K562 (cell line): ENCODE measurements at regions not wholly inside any gene's neighbourhood (a gene's known extent, or its start where the extent isn't known, plus 50 kb on each side); places are given as distances from the start of the nearest gene placed in this dataset.
A peak's percentile ranks its signal among the peaks of the same experiment; 100 is the strongest.

ENCODE experiments used
- ATAC-seq: fragments of 200-7000 bp; cut with Tn5 transposase; 3 replicates; pipeline ENCODE4 v1.9.1; 2020; ENCODE audit warnings: moderate library complexity
- BruUV-seq: library from RNA; stranded (reverse); fragments of 400-500 nt; replicated peaks from 2 replicates; lab custom pipeline; 2021; lab: Mats Ljungman, UMichigan
- CTCF ChIA-PET: fragments of 300-600 bp; formaldehyde crosslinking; extraction: SDS; loops from one replicate; lab custom pipeline; 2021; ENCODE audit warnings: low intra/inter-chr PET ratio; lab: Yijun Ruan, JAX
- POLR2A ChIA-PET: fragments of 300-600, 350-650 bp; sonication (Branson Sonifier 250); formaldehyde crosslinking; extraction: SDS; loops from one replicate; lab custom pipeline; 2021; ENCODE audit warnings: antibody characterized with exemption, inconsistent platforms; lab: Yijun Ruan, JAX
- DNase-seq, 4 experiments: peaks; one replicate each; pipeline versions ENCODE4 v3.0.0 to v3.0.0-alpha.2; 2011 to 2018; ENCODE audit warnings: low spot score in 3 of 4, mixed read lengths in 3 of 4; ENCODE audit errors: extremely low read depth in 1 of 4
- FAIRE-seq: peaks from 2 replicates; lab custom pipeline; 2011; peaks lifted over from hg19 to GRCh38; lab: Jason Lieb, UNC
- H2AFZ ChIP-seq: 2 replicates; pipeline ENCODE4 v1.6.0; 2011; ENCODE audit warnings: low read depth, low read length, control low read depth, inconsistent platforms
- H3K27ac ChIP-seq: fragments of 200-600 bp; 3 replicates; pipeline ENCODE4 v1.8.0; 2011; ENCODE audit warnings: low read depth, mild to moderate bottlenecking, control low read depth, inconsistent platforms, low read length, moderate library complexity, mixed read lengths; ENCODE audit errors: extremely low read depth
- H3K27me3 ChIP-seq, 2 experiments: fragments of 300-600 bp in 1 of 2; 2 replicates in 1 of 2; 3 replicates in 1 of 2; pipeline versions ENCODE4 v1.6.0 to v1.8.0; 2011; ENCODE audit warnings: inconsistent platforms in 2 of 2, low read length in 2 of 2, mild to moderate bottlenecking in 1 of 2, mixed read lengths in 1 of 2, moderate library complexity in 1 of 2; ENCODE audit not compliant: control insufficient read depth in 2 of 2, insufficient read depth in 2 of 2
- H3K36me3 ChIP-seq: fragments of 300-600 bp; 3 replicates; pipeline ENCODE4 v1.8.0; 2011; ENCODE audit warnings: mild to moderate bottlenecking, low read length, inconsistent platforms; ENCODE audit not compliant: control insufficient read depth, insufficient read depth
- H3K4me1 ChIP-seq, 2 experiments: fragments of 200-600 bp in 1 of 2; replicated peaks in 1 of 2; 2 replicates in 1 of 2; 3 replicates in 1 of 2; pipeline versions ENCODE4 v1.5.1 to v1.8.0; 2011; ENCODE audit warnings: inconsistent platforms in 2 of 2, low read length in 2 of 2, mild to moderate bottlenecking in 1 of 2, mixed read lengths in 1 of 2, moderate library complexity in 1 of 2; ENCODE audit not compliant: control insufficient read depth in 2 of 2, insufficient read depth in 2 of 2
- H3K4me2 ChIP-seq: 2 replicates; pipeline ENCODE4 v1.6.1; 2011; ENCODE audit warnings: low read length, control low read depth, inconsistent platforms, mixed read lengths; ENCODE audit not compliant: insufficient read depth
- H3K4me3 ChIP-seq: fragments of 200-600 bp; sonication (generic), shearing (Covaris generic); 2 replicates; pipeline ENCODE4 v1.5.1; 2016; ENCODE audit warnings: control low read depth, inconsistent platforms
- H3K79me2 ChIP-seq: fragments of 200-600 bp; 3 replicates; pipeline ENCODE4 v1.8.0; 2011; ENCODE audit warnings: low read length, inconsistent platforms; ENCODE audit not compliant: control insufficient read depth, insufficient read depth
- H3K9ac ChIP-seq, 2 experiments: 2 replicates each; pipeline versions ENCODE4 v1.6.0 to v1.6.1; 2011; ENCODE audit warnings: low read depth in 2 of 2, low read length in 2 of 2, control low read depth in 1 of 2, inconsistent platforms in 1 of 2, mild to moderate bottlenecking in 1 of 2, mixed read lengths in 1 of 2; ENCODE audit not compliant: insufficient read depth in 1 of 2
- H3K9me1 ChIP-seq: one replicate; pipeline ENCODE4 v1.6.0; 2011; ENCODE audit warnings: inconsistent platforms, mild to moderate bottlenecking, low read length, moderate library complexity; ENCODE audit not compliant: control insufficient read depth, insufficient read depth
- H3K9me3 ChIP-seq: replicated peaks from 2 replicates; pipeline ENCODE4 v1.5.1; 2011; ENCODE audit warnings: low read depth, low read length, inconsistent platforms; ENCODE audit not compliant: control insufficient read depth, insufficient read depth
- H4K20me1 ChIP-seq: replicated peaks from 2 replicates; pipeline ENCODE4 v1.6.1; 2011; ENCODE audit warnings: low read length, inconsistent platforms, mixed read lengths; ENCODE audit not compliant: control insufficient read depth, insufficient read depth
- CBFA2T3 ChIP-seq: fragments of 450-650 bp; IDR thresholded peaks from 2 replicates; pipeline ENCODE4 v1.6.1; 2017
- CBX8 ChIP-seq: fragments of 200-600 bp; sonication (generic); IDR thresholded peaks from 2 replicates; pipeline ENCODE4 v1.6.1; 2012; ENCODE audit warnings: borderline replicate concordance, mixed run types, low read depth, mild to moderate bottlenecking, moderate library complexity, mixed read lengths, low read length, control low read depth, inconsistent platforms; ENCODE audit not compliant: poor library complexity, severe bottlenecking; ENCODE audit errors: extremely low read depth
- ELF1 ChIP-seq: fragments of 200-800 bp; sonication (Bioruptor generic); IDR thresholded peaks from 2 replicates; pipeline ENCODE4 v1.6.1; 2016; ENCODE audit warnings: missing genetic modification characterization, missing compliant biosample characterization
- IRF1 ChIP-seq: sonication (generic); formaldehyde crosslinking; IDR thresholded peaks from 2 replicates; pipeline ENCODE4 v1.8.0; 2022; ENCODE audit warnings: missing genetic modification reagents, mild to moderate bottlenecking, borderline replicate concordance
- LCOR ChIP-seq: sonication (generic); formaldehyde crosslinking; IDR thresholded peaks from 2 replicates; pipeline ENCODE4 v1.8.0; 2022; ENCODE audit warnings: mild to moderate bottlenecking, missing genetic modification reagents
- RBM25 ChIP-seq: fragments of 200-400 bp; formaldehyde crosslinking; IDR thresholded peaks from 2 replicates; pipeline ENCODE4 v1.6.1; 2018; ENCODE audit warnings: low read length, low read depth, moderate library complexity; ENCODE audit not compliant: severe bottlenecking
- SREBF1 ChIP-seq: fragments of 150-350 bp; IDR thresholded peaks from 2 replicates; pipeline ENCODE4 v1.6.1; 2014; ENCODE audit warnings: antibody characterized with exemption, low read depth, low read length, borderline replicate concordance
- ZFPM2 ChIP-seq: fragments of 250-450 bp; sonication (Bioruptor Pico); IDR thresholded peaks from 2 replicates; pipeline ENCODE4 v1.5.1; 2022; ENCODE audit warnings: mild to moderate bottlenecking
- ZNF212 ChIP-seq: fragments of 450-650 bp; formaldehyde crosslinking; IDR thresholded peaks from 2 replicates; pipeline ENCODE4 v1.4.0; 2020; ENCODE audit warnings: mild to moderate bottlenecking
- ZNF282 ChIP-seq: sonication (generic); formaldehyde crosslinking; IDR thresholded peaks from 2 replicates; pipeline ENCODE4 v1.8.1; 2023; ENCODE audit warnings: missing genetic modification reagents
- ZNF586 ChIP-seq: fragments of 450-650 bp; formaldehyde crosslinking; conservative IDR thresholded peaks from 2 replicates; pipeline ENCODE4 v1.4.0; 2020; ENCODE audit warnings: mild to moderate bottlenecking, moderate library complexity
- WGBS: fragments of 100-300 bp; shearing (Covaris generic); methylation state at CpG from one replicate; pipeline ENCODE4 v1.1.6; 2016; ENCODE audit warnings: low coverage, mixed read lengths; ENCODE audit not compliant: insufficient coverage; ENCODE audit errors: missing lambda C conversion rate; 5-methylcytosine and 5-hydroxymethylcytosine counted together
- in situ Hi-C: fragments of 300-500 bp; cut with MboI; formaldehyde crosslinking; loops from 4 replicates; pipeline ENCODE4 v1.15.0; 2018; ENCODE audit warnings: inconsistent platforms, mixed read lengths
- intact Hi-C: fragments of 100-400 bp; cut with micrococcal nuclease; formaldehyde crosslinking; loops from 2 replicates; pipeline ENCODE4 v1.14.2; 2022

- H3K4me1 ChIP-seq: no peaks in the 10 kb centered on the region; a peak in 1 of 5 replicates
- TF ChIP-seq RBM25: peak; percentile 56
- no peak for TF ChIP-seq ZNF586 (CRISPR knock-in tag)
- no peak for TF ChIP-seq LCOR (CRISPR knock-in tag)
- TF ChIP-seq, all 486 proteins: peak for 1
- no peaks in the 10 kb centered on the region for H4K20me1 ChIP-seq
- ATAC-seq: no peak
- no peak overlapping the region for H3K4me2 ChIP-seq
- H3K9me1 ChIP-seq: no peaks in the 10 kb centered on the region
- H3K79me2 ChIP-seq: no peaks in the 10 kb centered on the region
- CTCF ChIA-PET: no interaction called here
- POLR2A ChIA-PET: no interaction called here
- H3K4me3 ChIP-seq: no peak overlapping the region
- H3K9me3 ChIP-seq: no peaks in the 10 kb centered on the region
- WGBS: 14% methylated on average over 6 of the region's 6 CpGs
- H3K9ac ChIP-seq: no peak overlapping the region
- BruUV-seq: no TSS peak
- no peaks in the 10 kb centered on the region; a peak in 1 of 5 replicates for H3K27me3 ChIP-seq
- no peak for DNase-seq
- no peak for FAIRE-seq
- H2AFZ ChIP-seq: no peak overlapping the region
- in situ Hi-C loops: no loop called here
- intact Hi-C loops: no loop called here
- no peaks in the 10 kb centered on the region for H3K36me3 ChIP-seq
- H3K27ac ChIP-seq: no peak overlapping the region
These were observed 535.8 kb downstream of the MIAT start for GRCh38 chr22:27193215-27193614.

- H4K20me1 ChIP-seq: no peaks in the 10 kb centered on the region
- DNase-seq (no peak), ATAC-seq (no peak), FAIRE-seq (no peak)
- intact Hi-C loops: no loop called here
- H3K27me3 ChIP-seq: no peaks in the 10 kb centered on the region; a peak in 1 of 5 replicates
- no peak overlapping the region for H2AFZ ChIP-seq
- no peaks in the 10 kb centered on the region for H3K79me2 ChIP-seq
- ChIA-PET POLR2A (no interaction called here), CTCF (no interaction called here)
- in situ Hi-C loops: no loop called here
- no TSS peak for BruUV-seq
- no peak overlapping the region for H3K9ac ChIP-seq
- no peak for TF ChIP-seq ZNF282 (CRISPR knock-in tag)
- no peak for TF ChIP-seq CBX8
- no peak for TF ChIP-seq ZFPM2 (CRISPR knock-in tag)
- TF ChIP-seq ELF1 (tag): no peak
- no peak for TF ChIP-seq ZNF212
- no peak for TF ChIP-seq IRF1 (CRISPR knock-in tag)
- TF ChIP-seq CBFA2T3: no peak
- no peak for TF ChIP-seq SREBF1
- no peaks in the 10 kb centered on the region for H3K9me1 ChIP-seq
- no peaks in the 10 kb centered on the region for H3K9me3 ChIP-seq
- no peak overlapping the region for H3K4me2 ChIP-seq
- no peaks in the 10 kb centered on the region; a peak in 1 of 5 replicates for H3K4me1 ChIP-seq
- 0% methylated on average over 2 of the region's 2 CpGs for WGBS
- H3K27ac ChIP-seq: no peak overlapping the region
- no peaks in the 10 kb centered on the region for H3K36me3 ChIP-seq
- H3K4me3 ChIP-seq: no peak overlapping the region
These were observed 536.2 kb downstream of the MIAT start for GRCh38 chr22:27193636-27194035.
